Gastrocnemius medialis (tissue), 4 donors: ENCODE measurements at regions not wholly inside any gene's neighbourhood (a gene's known extent, or its start where the extent isn't known, plus 50 kb on each side); places are given as distances from the start of the nearest gene placed in this dataset.

Experiments used
- POLR2A ChIP-seq, 2 donors: fragments of 450-650 bp; IDR thresholded peaks; one replicate each; pipeline ENCODE4 v1.6.1; 2017; ENCODE audit warnings: antibody characterized with exemption in 2 of 2, mild to moderate bottlenecking in 2 of 2, moderate library complexity in 2 of 2
- TF ChIP-seq, protein P1 (sequence below), 5 experiments: fragments of 450-650 bp in 3 of 5; fragments of 200-600 bp in 2 of 5; sonication (generic) in 2 of 5; IDR thresholded peaks in 4 of 5; conservative IDR thresholded peaks in 1 of 5; 1 replicate in 4 of 5; 2 replicates in 1 of 5; pipeline ENCODE4 v1.5.1; 2016 to 2019; ENCODE audit warnings: antibody characterized with exemption in 5 of 5, mild to moderate bottlenecking in 3 of 5, moderate library complexity in 3 of 5

DNA sequence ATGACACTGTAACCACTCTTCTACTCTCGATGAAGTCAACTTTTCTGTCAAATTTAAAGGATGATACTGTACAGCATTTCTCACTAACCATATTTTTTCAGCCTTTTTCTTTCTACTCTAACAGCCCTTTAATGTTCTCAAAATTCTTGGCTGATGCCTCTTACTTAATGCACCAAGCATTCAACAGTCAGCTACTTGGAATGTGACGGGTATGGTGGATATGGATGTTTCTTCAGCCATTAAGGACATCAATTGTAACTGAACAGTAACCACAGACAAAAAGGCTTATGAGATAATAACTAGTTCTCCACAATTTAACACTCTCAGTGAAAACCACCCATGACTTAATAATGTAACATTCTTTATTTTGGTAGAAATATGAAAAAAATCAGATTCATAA lies 467.2 kb upstream of the ZNF337 start:
- TF ChIP-seq, protein P1, sequence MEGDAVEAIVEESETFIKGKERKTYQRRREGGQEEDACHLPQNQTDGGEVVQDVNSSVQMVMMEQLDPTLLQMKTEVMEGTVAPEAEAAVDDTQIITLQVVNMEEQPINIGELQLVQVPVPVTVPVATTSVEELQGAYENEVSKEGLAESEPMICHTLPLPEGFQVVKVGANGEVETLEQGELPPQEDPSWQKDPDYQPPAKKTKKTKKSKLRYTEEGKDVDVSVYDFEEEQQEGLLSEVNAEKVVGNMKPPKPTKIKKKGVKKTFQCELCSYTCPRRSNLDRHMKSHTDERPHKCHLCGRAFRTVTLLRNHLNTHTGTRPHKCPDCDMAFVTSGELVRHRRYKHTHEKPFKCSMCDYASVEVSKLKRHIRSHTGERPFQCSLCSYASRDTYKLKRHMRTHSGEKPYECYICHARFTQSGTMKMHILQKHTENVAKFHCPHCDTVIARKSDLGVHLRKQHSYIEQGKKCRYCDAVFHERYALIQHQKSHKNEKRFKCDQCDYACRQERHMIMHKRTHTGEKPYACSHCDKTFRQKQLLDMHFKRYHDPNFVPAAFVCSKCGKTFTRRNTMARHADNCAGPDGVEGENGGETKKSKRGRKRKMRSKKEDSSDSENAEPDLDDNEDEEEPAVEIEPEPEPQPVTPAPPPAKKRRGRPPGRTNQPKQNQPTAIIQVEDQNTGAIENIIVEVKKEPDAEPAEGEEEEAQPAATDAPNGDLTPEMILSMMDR (IDR thresholded peaks at IDR 0.05 in 4 of 5, conservative IDR thresholded peaks at IDR 0.05 in 1 of 5) = no peak
- TF ChIP-seq POLR2A (IDR thresholded peaks at IDR 0.05) = no peak
